PC-3 (cell line): ENCODE measurements at regions not wholly inside any gene's neighbourhood (a gene's known extent, or its start where the extent isn't known, plus 50 kb on each side); places are given as distances from the start of the nearest gene placed in this dataset.

Experiments
- CTCF ChIP-seq: fragments of 300-600 bp; sonication (generic); conservative IDR thresholded peaks from 2 replicates; pipeline ENCODE4 v1.5.1; 2017; ENCODE audit warnings: antibody characterized with exemption, low read depth, mild to moderate bottlenecking, low read length
- EZH2 ChIP-seq: fragments of 300-600 bp; sonication (generic); IDR thresholded peaks from one replicate; pipeline ENCODE4 v1.6.1; 2017; ENCODE audit warnings: antibody characterized with exemption, mild to moderate bottlenecking, low read length; ENCODE audit not compliant: unreplicated experiment
- EZH2phosphoT487 ChIP-seq: fragments of 300-600 bp; sonication (generic); IDR thresholded peaks from 2 replicates; pipeline ENCODE4 v1.6.1; 2018; ENCODE audit warnings: mild to moderate bottlenecking, antibody characterized with exemption, low read length, borderline replicate concordance

GRCh38 chr10:15453457-15453856 lies 82.4 kb upstream of the FAM171A1 start:
- no peak for TF ChIP-seq CTCF
- TF ChIP-seq EZH2phosphoT487: no peak
- TF ChIP-seq EZH2: no peak
